ENCODE measurements at regions not wholly inside any gene's neighbourhood (a gene's known extent, or its start where the extent isn't known, plus 50 kb on each side); places are given as distances from the start of the nearest gene placed in this dataset.
"Not testable (repeated sequence)": the region's sequence is repeated elsewhere in the genome, so short reads cannot be mapped to it uniquely, and the experiment has no call there.

GRCh38 chr9:82911996-82912395, 150.9 kb downstream of the RASEF start:
- TF ChIP-seq CTCF (conservative IDR thresholded peaks at IDR 0.05; ENCODE audit: control insufficient read depth, insufficient read depth, low read depth, low read length) = no peak
- DNase-seq (ENCODE audit: low read depth) = no peak
- H3K4me3 ChIP-seq (ENCODE audit: control insufficient read depth, low read depth, low read length) = no peak overlapping the region

GRCh38 chr9:82912645-82913044, 150.3 kb downstream of the RASEF start:
- no peak overlapping the region for H3K4me3 ChIP-seq (ENCODE audit: control insufficient read depth, low read depth, low read length)
- DNase-seq (ENCODE audit: low read depth) = no peak
- TF ChIP-seq CTCF (conservative IDR thresholded peaks at IDR 0.05; ENCODE audit: control insufficient read depth, insufficient read depth, low read depth, low read length) = no peak

GRCh38 chr9:82916238-82916637, 146.7 kb downstream of the RASEF start:
- H3K4me3 ChIP-seq (ENCODE audit: control insufficient read depth, low read depth, low read length); DNase-seq (ENCODE audit: low read depth): not testable (repeated sequence)

- no peak for DNase-seq (ENCODE audit: low read depth)
- no peak overlapping the region for H3K4me3 ChIP-seq (ENCODE audit: control insufficient read depth, low read depth, low read length)
- TF ChIP-seq CTCF (conservative IDR thresholded peaks at IDR 0.05; ENCODE audit: control insufficient read depth, insufficient read depth, low read depth, low read length) = no peak
These were observed 142.8 kb downstream of the RASEF start for GRCh38 chr9:82920154-82920553.

GRCh38 chr9:82922686-82923085, 140.3 kb downstream of the RASEF start:
- no peak for DNase-seq (ENCODE audit: low read depth)
- H3K4me3 ChIP-seq (ENCODE audit: control insufficient read depth, low read depth, low read length) = no peak overlapping the region
- no peak for TF ChIP-seq CTCF (conservative IDR thresholded peaks at IDR 0.05; ENCODE audit: control insufficient read depth, insufficient read depth, low read depth, low read length)

- no peak for DNase-seq (ENCODE audit: low read depth)
- no peak for TF ChIP-seq CTCF (conservative IDR thresholded peaks at IDR 0.05; ENCODE audit: control insufficient read depth, insufficient read depth, low read depth, low read length)
- H3K4me3 ChIP-seq (ENCODE audit: control insufficient read depth, low read depth, low read length) = no peak overlapping the region
These were observed 139.6 kb downstream of the RASEF start for GRCh38 chr9:82923092-82923911.

GRCh38 chr9:82923912-82924605, 138.9 kb downstream of the RASEF start:
- TF ChIP-seq CTCF (conservative IDR thresholded peaks at IDR 0.05; ENCODE audit: control insufficient read depth, insufficient read depth, low read depth, low read length) = no peak
- DNase-seq (ENCODE audit: low read depth) = no peak
- no peak overlapping the region for H3K4me3 ChIP-seq (ENCODE audit: control insufficient read depth, low read depth, low read length)

All from fibroblast of mammary gland (primary cell).